ENCODE measurements at regions not wholly inside any gene's neighbourhood (a gene's known extent, or its start where the extent isn't known, plus 50 kb on each side); places are given as distances from the start of the nearest gene placed in this dataset.

DNA sequence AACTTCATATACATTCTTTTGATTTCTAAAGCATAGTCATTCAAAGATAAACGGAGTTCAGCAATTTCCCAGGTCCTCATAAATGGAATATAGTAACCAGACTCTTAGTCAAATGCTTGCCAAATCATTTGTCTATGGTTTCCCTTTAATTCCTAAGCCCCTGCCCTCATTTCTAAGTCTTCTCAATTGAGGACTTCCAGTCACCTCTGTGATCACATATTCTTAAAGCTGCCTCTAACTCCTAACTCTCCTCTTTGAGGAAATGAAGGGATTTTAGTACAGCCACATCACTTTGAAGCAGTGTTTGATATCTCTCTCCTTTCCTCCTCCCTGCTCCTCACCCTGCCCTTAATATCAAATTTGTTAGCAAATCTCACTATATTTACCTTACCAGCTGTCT lies 58.7 kb downstream of the PLEKHG1 start:
- TF ChIP-seq, protein P1, sequence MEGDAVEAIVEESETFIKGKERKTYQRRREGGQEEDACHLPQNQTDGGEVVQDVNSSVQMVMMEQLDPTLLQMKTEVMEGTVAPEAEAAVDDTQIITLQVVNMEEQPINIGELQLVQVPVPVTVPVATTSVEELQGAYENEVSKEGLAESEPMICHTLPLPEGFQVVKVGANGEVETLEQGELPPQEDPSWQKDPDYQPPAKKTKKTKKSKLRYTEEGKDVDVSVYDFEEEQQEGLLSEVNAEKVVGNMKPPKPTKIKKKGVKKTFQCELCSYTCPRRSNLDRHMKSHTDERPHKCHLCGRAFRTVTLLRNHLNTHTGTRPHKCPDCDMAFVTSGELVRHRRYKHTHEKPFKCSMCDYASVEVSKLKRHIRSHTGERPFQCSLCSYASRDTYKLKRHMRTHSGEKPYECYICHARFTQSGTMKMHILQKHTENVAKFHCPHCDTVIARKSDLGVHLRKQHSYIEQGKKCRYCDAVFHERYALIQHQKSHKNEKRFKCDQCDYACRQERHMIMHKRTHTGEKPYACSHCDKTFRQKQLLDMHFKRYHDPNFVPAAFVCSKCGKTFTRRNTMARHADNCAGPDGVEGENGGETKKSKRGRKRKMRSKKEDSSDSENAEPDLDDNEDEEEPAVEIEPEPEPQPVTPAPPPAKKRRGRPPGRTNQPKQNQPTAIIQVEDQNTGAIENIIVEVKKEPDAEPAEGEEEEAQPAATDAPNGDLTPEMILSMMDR (conservative IDR thresholded peaks at IDR 0.05 in 1 of 2, IDR thresholded peaks at IDR 0.05 in 1 of 2; ENCODE audit: extremely low read depth in 1 of 2, insufficient read depth in 1 of 2, low read depth in 1 of 2, low read length in 2 of 2), result no peak
- TF ChIP-seq EZH2 (IDR thresholded peaks at IDR 0.05; ENCODE audit: borderline replicate concordance, low read length), result no peak

Data from mammary epithelial cell (primary cell).